GM21619 (cell line): ENCODE measurements at regions not wholly inside any gene's neighbourhood (a gene's known extent, or its start where the extent isn't known, plus 50 kb on each side); places are given as distances from the start of the nearest gene placed in this dataset.

Experiments
- ATAC-seq: cut with Tn5 transposase; IDR thresholded peaks from one replicate; pipeline ENCODE4 v1.9.1; 2021; ENCODE audit not compliant: unreplicated experiment

- ATAC-seq = no peak
These were observed 75.6 kb upstream of the PTGFR start for GRCh38 chr1:78415165-78415564.

- ATAC-seq = no peak
These were observed 71.5 kb upstream of the PTGFR start for GRCh38 chr1:78419309-78419708.

- ATAC-seq = no peak
These were observed 70.6 kb upstream of the PTGFR start for GRCh38 chr1:78420181-78420580.

GRCh38 chr1:78420688-78421087 is 70.1 kb upstream of the PTGFR start:
- ATAC-seq = no peak

- no peak for ATAC-seq
These were observed 66.1 kb upstream of the PTGFR start for GRCh38 chr1:78424720-78425119.

- ATAC-seq = no peak
These were observed 64.4 kb upstream of the PTGFR start for GRCh38 chr1:78426408-78426807.

- no peak for ATAC-seq
These were observed 63.3 kb upstream of the PTGFR start for GRCh38 chr1:78427506-78427905.

- ATAC-seq = no peak
These were observed 58.8 kb upstream of the PTGFR start for GRCh38 chr1:78432016-78432415.

- no peak for ATAC-seq
These were observed 56.4 kb upstream of the PTGFR start for GRCh38 chr1:78434351-78434750.

- no peak for ATAC-seq
These were observed 53.8 kb upstream of the PTGFR start for GRCh38 chr1:78436961-78437360.

GRCh38 chr1:78437396-78437795 is 53.4 kb upstream of the PTGFR start:
- ATAC-seq = no peak

- ATAC-seq = no peak
These were observed 52.8 kb upstream of the PTGFR start for GRCh38 chr1:78437941-78438340.

- no peak for ATAC-seq
These were observed 50.4 kb upstream of the PTGFR start for GRCh38 chr1:78440381-78440793.
